Activated CD8-positive, alpha-beta memory T cell treated with anti-CD3 and anti-CD28 coated beads, Interleukin-2, amount 10 ng/mL, durations not matched to agents 7 days and 5 days (primary cell): ENCODE measurements at regions not wholly inside any gene's neighbourhood (a gene's known extent, or its start where the extent isn't known, plus 50 kb on each side); places are given as distances from the start of the nearest gene placed in this dataset.

ENCODE experiments used
- ATAC-seq: fragments of 150-1000 bp; cut with Tn5 transposase; one replicate; pipeline ENCODE4 v1.10.0; 2021; ENCODE audit warnings: moderate library complexity
- CTCF ChIA-PET: fragments of 350-600 bp; sonication (Branson Sonifier 250); formaldehyde crosslinking; loops from one replicate; lab custom pipeline; 2021; ENCODE audit warnings: antibody characterized with exemption; lab: Charles Lee
- DNase-seq: peaks from one replicate; pipeline ENCODE4 v3.0.0-alpha.2; 2020
- H3K27ac Mint-ChIP-seq: one replicate; pipeline ENCODE4 v1.8.0; 2021; ENCODE audit warnings: mild to moderate bottlenecking, mixed read lengths
- H3K27me3 Mint-ChIP-seq: one replicate; pipeline ENCODE4 v1.8.0; 2021; ENCODE audit warnings: mixed read lengths
- H3K36me3 Mint-ChIP-seq: one replicate; pipeline ENCODE4 v1.8.0; 2021; ENCODE audit warnings: mild to moderate bottlenecking, mixed read lengths
- H3K4me1 Mint-ChIP-seq: one replicate; pipeline ENCODE4 v1.8.0; 2021; ENCODE audit warnings: mixed read lengths
- H3K4me3 Mint-ChIP-seq: one replicate; pipeline ENCODE4 v1.8.0; 2021; ENCODE audit warnings: mild to moderate bottlenecking, moderate library complexity, mixed read lengths
- H3K9me3 Mint-ChIP-seq: one replicate; pipeline ENCODE4 v1.8.0; 2022; ENCODE audit warnings: low read depth, mixed read lengths

- DNase-seq (no peak), ATAC-seq (no peak)
- Mint-ChIP-seq H3K36me3 (no peaks in the 10 kb centered on the region), H3K9me3 (no peaks in the 10 kb centered on the region), H3K4me3 (no peak overlapping the region), H3K4me1 (no peaks in the 10 kb centered on the region), H3K27ac (no peak overlapping the region), H3K27me3 (no peaks in the 10 kb centered on the region)
- CTCF ChIA-PET, result interaction anchor here (0.7 kb wide), 1 partner anchor 12 kb away, joined by 3 read pairs; no protein-coding TSS in a partner anchor
These were observed 152.7 kb upstream of the NT5C1B start for GRCh38 chr2:18741895-18742732.

- no peak overlapping the region for H3K27ac Mint-ChIP-seq
- DNase-seq, result no peak
- CTCF ChIA-PET, result no interaction called here
- no peaks in the 10 kb centered on the region for H3K27me3 Mint-ChIP-seq
- ATAC-seq, result no peak
- H3K9me3 Mint-ChIP-seq, result no peaks in the 10 kb centered on the region
- no peak overlapping the region for H3K4me3 Mint-ChIP-seq
- no peaks in the 10 kb centered on the region for H3K4me1 Mint-ChIP-seq
- H3K36me3 Mint-ChIP-seq, result no peaks in the 10 kb centered on the region
These were observed 151.8 kb upstream of the NT5C1B start for GRCh38 chr2:18741191-18741590.

DNA sequence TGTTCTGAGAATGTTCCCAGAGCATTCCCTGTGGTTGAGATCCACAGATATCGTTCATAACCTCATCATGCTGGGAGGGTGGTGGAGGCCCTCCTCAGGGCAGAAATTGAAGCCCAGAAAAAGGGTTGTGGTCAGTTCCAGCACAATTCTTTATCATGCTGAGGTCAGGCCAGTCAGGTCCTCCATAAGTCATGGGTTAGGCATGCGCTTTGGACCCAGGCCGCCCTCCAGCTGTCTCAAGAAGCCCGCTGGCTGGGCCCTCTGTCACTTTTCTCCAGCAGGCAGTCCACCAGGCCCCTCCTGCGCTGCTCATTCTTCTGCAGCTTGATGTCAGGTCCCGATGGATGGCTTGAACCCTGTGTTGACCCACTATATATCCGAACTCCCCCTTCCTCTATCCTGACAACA is 151.1 kb upstream of the NT5C1B start:
- Mint-ChIP-seq H3K4me3 (no peak overlapping the region), H3K9me3 (no peaks in the 10 kb centered on the region), H3K36me3 (no peaks in the 10 kb centered on the region), H3K27me3 (no peaks in the 10 kb centered on the region), H3K27ac (no peak overlapping the region), H3K4me1 (no peaks in the 10 kb centered on the region)
- CTCF ChIA-PET, result no interaction called here
- no peak for ATAC-seq
- DNase-seq, result no peak

DNA sequence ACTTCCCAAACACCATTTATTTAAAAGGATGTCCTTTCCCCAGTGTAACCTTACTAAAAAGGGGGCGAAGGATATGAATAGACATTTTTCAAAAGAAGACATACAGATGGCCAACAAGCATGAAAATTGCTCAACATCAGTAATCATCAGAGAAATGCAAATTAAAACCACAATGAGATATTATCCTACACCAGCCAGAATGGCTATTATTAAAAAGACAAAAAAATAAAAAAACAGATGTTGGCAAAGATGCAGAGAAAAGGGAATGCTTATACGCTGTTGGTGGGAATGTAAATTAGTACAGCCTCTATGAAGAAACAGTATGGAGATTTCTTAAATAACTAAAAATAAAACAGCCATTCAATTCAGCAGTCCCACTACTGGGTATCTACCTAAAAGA is 142.3 kb upstream of the NT5C1B start:
- peaks cover 2% of the 10 kb centered on the region for H3K9me3 Mint-ChIP-seq
- no peaks in the 10 kb centered on the region for H3K4me1 Mint-ChIP-seq
- H3K36me3 Mint-ChIP-seq, result no peaks in the 10 kb centered on the region
- CTCF ChIA-PET, result no interaction called here
- ATAC-seq (no peak), DNase-seq (no peak)
- H3K4me3 Mint-ChIP-seq, result no peak overlapping the region
- H3K27ac Mint-ChIP-seq, result no peak overlapping the region
- H3K27me3 Mint-ChIP-seq, result peaks cover 2% of the 10 kb centered on the region

- peaks cover 2% of the 10 kb centered on the region for H3K9me3 Mint-ChIP-seq
- H3K27me3 Mint-ChIP-seq, result no peaks in the 10 kb centered on the region
- CTCF ChIA-PET, result no interaction called here
- no peaks in the 10 kb centered on the region for H3K36me3 Mint-ChIP-seq
- no peak overlapping the region for H3K4me3 Mint-ChIP-seq
- H3K4me1 Mint-ChIP-seq, result no peaks in the 10 kb centered on the region
- DNase-seq (no peak), ATAC-seq (no peak)
- no peak overlapping the region for H3K27ac Mint-ChIP-seq
These were observed 135.2 kb upstream of the NT5C1B start for GRCh38 chr2:18724371-18725145.

DNA sequence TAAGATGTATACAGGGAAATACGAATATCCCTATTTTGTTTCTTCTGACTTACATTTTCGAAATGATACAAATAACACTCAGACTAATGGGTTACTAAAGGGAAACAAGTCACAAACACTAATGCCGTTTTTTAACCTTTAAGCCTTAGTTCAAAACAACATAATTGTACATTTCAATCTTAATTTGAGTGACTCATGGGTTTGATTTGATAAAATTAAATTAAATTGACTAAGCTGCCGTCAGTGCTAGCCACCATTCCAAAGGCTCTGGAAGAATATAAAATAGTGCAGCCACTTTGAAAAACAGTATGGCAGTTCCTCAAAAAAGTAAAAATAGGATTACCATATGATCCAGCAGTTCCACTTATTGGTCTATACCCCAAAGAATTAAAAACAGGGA is 133.8 kb upstream of the NT5C1B start:
- CTCF ChIA-PET, result no interaction called here
- Mint-ChIP-seq H3K27ac (no peak overlapping the region), H3K27me3 (no peaks in the 10 kb centered on the region), H3K9me3 (peaks cover 2% of the 10 kb centered on the region), H3K4me1 (no peaks in the 10 kb centered on the region), H3K4me3 (no peak overlapping the region), H3K36me3 (no peaks in the 10 kb centered on the region)
- DNase-seq, result no peak
- no peak for ATAC-seq

GRCh38 chr2:18722101-18722500 is 132.7 kb upstream of the NT5C1B start:
- DNase-seq (no peak), ATAC-seq (no peak)
- no peaks in the 10 kb centered on the region for H3K36me3 Mint-ChIP-seq
- H3K4me1 Mint-ChIP-seq, result no peaks in the 10 kb centered on the region
- H3K27me3 Mint-ChIP-seq, result no peaks in the 10 kb centered on the region
- H3K4me3 Mint-ChIP-seq, result no peak overlapping the region
- peaks cover under 1% of the 10 kb centered on the region for H3K9me3 Mint-ChIP-seq
- H3K27ac Mint-ChIP-seq, result no peak overlapping the region
- CTCF ChIA-PET, result no interaction called here

GRCh38 chr2:18721038-18721922 is 131.9 kb upstream of the NT5C1B start:
- Mint-ChIP-seq H3K4me1 (no peaks in the 10 kb centered on the region), H3K27ac (no peak overlapping the region), H3K36me3 (no peaks in the 10 kb centered on the region), H3K9me3 (no peaks in the 10 kb centered on the region), H3K4me3 (no peak overlapping the region), H3K27me3 (no peaks in the 10 kb centered on the region)
- ATAC-seq (no peak), DNase-seq (no peak)
- CTCF ChIA-PET, result no interaction called here

GRCh38 chr2:18719978-18720775 is 130.8 kb upstream of the NT5C1B start:
- no peak for ATAC-seq
- no peak overlapping the region for H3K4me3 Mint-ChIP-seq
- no peaks in the 10 kb centered on the region for H3K4me1 Mint-ChIP-seq
- CTCF ChIA-PET, result no interaction called here
- H3K27ac Mint-ChIP-seq, result no peak overlapping the region
- DNase-seq, result no peak
- H3K9me3 Mint-ChIP-seq, result no peaks in the 10 kb centered on the region
- no peaks in the 10 kb centered on the region for H3K27me3 Mint-ChIP-seq
- no peaks in the 10 kb centered on the region for H3K36me3 Mint-ChIP-seq

DNA sequence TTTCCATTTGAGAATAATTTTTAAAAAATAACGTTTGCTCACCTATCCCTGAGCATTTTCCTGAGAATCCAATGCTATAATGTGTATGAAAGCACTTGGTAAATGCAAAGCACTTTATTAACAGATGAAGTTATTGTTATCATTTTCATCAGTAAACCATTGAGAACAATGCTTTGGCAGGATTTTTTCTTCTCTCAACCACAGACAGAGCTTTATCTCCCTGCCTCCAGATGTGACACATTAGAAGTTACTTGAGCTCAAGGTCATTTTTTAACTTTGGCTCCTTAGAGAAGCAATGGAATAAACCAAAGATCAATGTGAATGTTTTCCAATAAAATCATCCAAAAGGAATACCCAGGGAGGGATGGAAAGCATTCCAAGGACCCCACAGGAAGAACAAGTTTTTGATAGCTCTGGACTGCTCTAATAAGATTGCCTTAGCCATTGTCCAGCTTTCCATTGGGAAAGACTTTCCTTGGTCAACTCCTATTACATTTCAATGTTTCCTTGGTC is 118.9 kb upstream of the NT5C1B start:
- no peak overlapping the region for H3K4me3 Mint-ChIP-seq
- CTCF ChIA-PET, result no interaction called here
- ATAC-seq (no peak), DNase-seq (no peak)
- peaks cover 4% of the 10 kb centered on the region for H3K9me3 Mint-ChIP-seq
- H3K27me3 Mint-ChIP-seq, result no peaks in the 10 kb centered on the region
- H3K27ac Mint-ChIP-seq, result no peak overlapping the region
- peaks cover 2% of the 10 kb centered on the region for H3K36me3 Mint-ChIP-seq
- H3K4me1 Mint-ChIP-seq, result no peaks in the 10 kb centered on the region

DNA sequence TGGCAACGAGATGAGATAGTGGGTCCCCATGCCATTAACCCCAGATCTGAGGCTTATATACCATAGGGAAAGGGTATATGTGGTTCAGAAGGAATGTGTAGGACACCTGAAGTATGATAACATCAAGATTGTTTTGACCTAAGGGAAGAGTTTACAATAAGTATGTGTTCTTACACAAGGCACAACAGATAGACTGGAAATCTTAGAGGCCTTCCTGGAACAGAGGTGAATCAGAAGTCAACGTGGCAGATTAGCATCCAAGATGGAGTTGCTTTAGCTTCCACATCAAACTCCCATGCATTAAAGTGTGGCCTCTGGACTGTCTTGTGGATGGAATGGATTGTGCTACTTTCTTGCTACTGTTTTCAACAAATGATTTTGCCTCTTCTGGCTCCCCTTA is 116.6 kb upstream of the NT5C1B start:
- Mint-ChIP-seq H3K4me1 (no peaks in the 10 kb centered on the region), H3K9me3 (no peaks in the 10 kb centered on the region), H3K36me3 (no peaks in the 10 kb centered on the region), H3K27ac (no peak overlapping the region), H3K4me3 (no peak overlapping the region), H3K27me3 (no peaks in the 10 kb centered on the region)
- DNase-seq, result no peak
- ATAC-seq, result no peak
- CTCF ChIA-PET, result no interaction called here

- no peak for ATAC-seq
- Mint-ChIP-seq H3K27me3 (no peaks in the 10 kb centered on the region), H3K4me1 (no peaks in the 10 kb centered on the region), H3K27ac (no peak overlapping the region), H3K9me3 (no peaks in the 10 kb centered on the region), H3K36me3 (no peaks in the 10 kb centered on the region), H3K4me3 (no peak overlapping the region)
- CTCF ChIA-PET, result no interaction called here
- no peak for DNase-seq
These were observed 114.9 kb upstream of the NT5C1B start for GRCh38 chr2:18704276-18704675.

DNA sequence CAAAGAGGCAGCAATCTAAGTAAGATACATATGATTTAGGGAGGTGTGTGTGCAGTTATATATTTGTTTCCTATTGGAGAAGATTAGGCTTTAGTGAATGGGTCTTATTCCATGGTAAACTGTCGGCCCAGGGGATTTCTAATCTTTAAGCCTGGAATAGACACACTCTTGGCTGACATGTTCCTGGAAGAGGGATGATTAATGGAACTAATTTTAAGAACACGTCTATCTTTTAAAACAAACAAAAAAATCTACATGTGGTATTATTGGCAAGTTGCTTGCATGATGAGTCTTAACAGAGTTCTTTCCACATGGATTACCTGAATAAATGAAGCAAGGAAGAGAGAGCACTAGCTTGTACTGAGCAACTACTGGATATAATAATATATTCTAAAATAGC is 114.2 kb upstream of the NT5C1B start:
- CTCF ChIA-PET, result no interaction called here
- no peak for DNase-seq
- H3K9me3 Mint-ChIP-seq, result no peaks in the 10 kb centered on the region

More for the DNA sequence above, 114.2 kb upstream of the NT5C1B start:
- Mint-ChIP-seq H3K36me3 (no peaks in the 10 kb centered on the region), H3K4me3 (no peak overlapping the region), H3K27me3 (no peaks in the 10 kb centered on the region), H3K27ac (no peak overlapping the region), H3K4me1 (no peaks in the 10 kb centered on the region)
- no peak for ATAC-seq
